ENCODE measurements at regions not wholly inside any gene's neighbourhood (a gene's known extent, or its start where the extent isn't known, plus 50 kb on each side); places are given as distances from the start of the nearest gene placed in this dataset.

DNA sequence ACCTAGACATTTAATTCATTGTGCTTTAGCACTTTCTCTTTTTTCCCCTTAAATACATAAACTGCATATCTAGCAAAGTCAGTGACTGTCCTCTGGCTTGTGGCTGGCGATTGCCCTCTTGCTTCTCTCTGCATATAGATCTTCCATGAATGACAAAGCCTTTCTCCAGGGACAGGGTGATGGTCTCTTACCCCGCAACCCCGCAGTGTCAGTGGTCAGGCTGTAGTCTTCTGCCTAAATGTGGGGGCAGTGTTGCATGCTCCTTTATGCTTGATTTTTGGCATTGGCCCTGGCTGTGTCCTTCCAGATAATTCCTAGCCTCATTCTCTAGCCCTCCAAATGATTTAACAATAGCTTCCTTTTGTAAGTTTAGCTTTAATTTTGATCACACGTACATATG lies 407.8 kb downstream of the GABRB3 start:
- Histone ChIP-seq H3K4me3 (no peak overlapping the region), H3K27ac (no peak overlapping the region), H3K4me1 (no peaks in the 10 kb centered on the region), H3K36me3 (no peaks in the 10 kb centered on the region), H3K27me3 (no peaks in the 10 kb centered on the region), H3K9me3 (peaks cover 0 to 8% (median 0%) of the 10 kb centered on the region in 4 donors)
- no peak for DNase-seq
- 81 to 92% (median 88%) methylated on average over 4 of the region's 4 CpGs for WGBS, 5 donors
- intact Hi-C loops (cut with DNase I; ENCODE audit: low total_unique reads), result no loop called here
- TF ChIP-seq CTCF (IDR thresholded peaks at IDR 0.05), result no peak
- TF ChIP-seq EP300 (IDR thresholded peaks at IDR 0.05), result no peak
- TF ChIP-seq POLR2A (IDR thresholded peaks at IDR 0.05), result no peak
- no peak for TF ChIP-seq POLR2AphosphoS5 (IDR thresholded peaks at IDR 0.05)

DNA sequence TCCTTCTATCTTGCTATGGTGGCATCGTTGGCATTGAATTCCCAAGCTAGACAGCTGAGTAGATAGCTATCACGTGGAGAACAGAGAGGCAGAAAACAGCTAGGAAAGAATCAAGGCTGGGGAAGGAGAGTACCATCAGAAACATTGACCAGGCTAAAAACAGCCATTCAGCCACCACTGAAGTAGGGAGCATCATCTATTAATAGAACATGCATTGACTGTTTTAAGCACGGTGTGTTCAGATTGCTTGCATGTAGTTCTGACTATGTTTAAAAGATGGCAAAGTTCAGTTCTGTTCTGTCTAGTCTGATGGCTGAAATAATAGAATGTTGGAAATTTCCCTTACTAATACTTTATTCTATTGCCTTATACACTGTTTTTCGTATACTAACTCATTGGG lies 413.0 kb downstream of the GABRB3 start:
- WGBS, 5 donors, result 76 to 78% (median 77%) methylated on average over 4 of the region's 4 CpGs
- Histone ChIP-seq H3K36me3 (no peaks in the 10 kb centered on the region), H3K4me1 (peaks cover 0 to 5% (median 0%) of the 10 kb centered on the region in 4 donors), H3K27ac (no peak overlapping the region), H3K4me3 (no peak overlapping the region), H3K9me3 (peaks cover 0 to 10% (median 0%) of the 10 kb centered on the region in 4 donors), H3K27me3 (no peaks in the 10 kb centered on the region)
- TF ChIP-seq EP300 (IDR thresholded peaks at IDR 0.05) (no peak), POLR2A (IDR thresholded peaks at IDR 0.05) (no peak), POLR2AphosphoS5 (IDR thresholded peaks at IDR 0.05) (no peak), CTCF (IDR thresholded peaks at IDR 0.05) (no peak)
- intact Hi-C loops (cut with DNase I; ENCODE audit: low total_unique reads), result no loop called here
- DNase-seq, result no peak

- Histone ChIP-seq H3K4me1 (peaks cover 0 to 5% (median 0%) of the 10 kb centered on the region in 4 donors), H3K4me3 (no peak overlapping the region), H3K27me3 (no peaks in the 10 kb centered on the region), H3K36me3 (no peaks in the 10 kb centered on the region), H3K9me3 (peaks cover 0 to 15% (median 0%) of the 10 kb centered on the region in 4 donors), H3K27ac (no peak overlapping the region)
- DNase-seq, result no peak
- intact Hi-C loops (cut with DNase I; ENCODE audit: low total_unique reads), result no loop called here
- TF ChIP-seq POLR2A (IDR thresholded peaks at IDR 0.05) (no peak), POLR2AphosphoS5 (IDR thresholded peaks at IDR 0.05) (no peak), CTCF (IDR thresholded peaks at IDR 0.05) (no peak), EP300 (IDR thresholded peaks at IDR 0.05) (no peak)
- WGBS, 5 donors, result 28 to 50% (median 39%) methylated on average over 3 of the region's 3 CpGs
These were observed 414.2 kb downstream of the GABRB3 start for GRCh38 chr15:26358708-26359107.

DNA sequence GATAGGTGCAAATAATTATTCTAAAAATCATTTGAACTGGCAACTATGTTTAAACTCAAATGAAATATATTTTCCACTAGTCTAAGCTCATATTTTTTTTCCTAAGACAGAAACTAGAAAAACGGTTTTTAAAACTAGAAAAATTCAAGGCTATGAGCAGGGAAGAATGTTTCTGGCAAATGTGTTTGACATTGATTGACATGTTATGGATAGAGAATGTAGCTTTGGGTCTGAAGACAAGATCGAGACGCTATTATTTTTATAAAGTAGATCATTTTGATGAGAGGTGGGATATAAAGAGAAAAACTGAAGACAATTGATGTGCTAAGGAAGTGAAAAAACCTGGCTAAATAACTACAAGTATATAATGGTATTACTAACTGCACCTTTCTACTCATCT lies 415.2 kb downstream of the GABRB3 start:
- Histone ChIP-seq H3K4me3 (no peak overlapping the region), H3K27me3 (no peaks in the 10 kb centered on the region), H3K4me1 (peaks cover 0 to 5% (median 0%) of the 10 kb centered on the region in 4 donors), H3K36me3 (no peaks in the 10 kb centered on the region), H3K27ac (no peak overlapping the region), H3K9me3 (peaks cover 0 to 12% (median 0%) of the 10 kb centered on the region in 4 donors)
- intact Hi-C loops (cut with DNase I; ENCODE audit: low total_unique reads), result no loop called here
- whole genome bisulfite sequencing, 5 donors, result 74 to 85% (median 83%) methylated on average over 3 of the region's 3 CpGs
- no peak for TF ChIP-seq CTCF (IDR thresholded peaks at IDR 0.05)
- no peak for DNase-seq
